SH-SY5Y (cell line): ENCODE measurements at regions not wholly inside any gene's neighbourhood (a gene's known extent, or its start where the extent isn't known, plus 50 kb on each side); places are given as distances from the start of the nearest gene placed in this dataset.

Experiments used
- GATA2 ChIP-seq: IDR thresholded peaks from 2 replicates; pipeline ENCODE4 v1.6.1; 2011; ENCODE audit warnings: mild to moderate bottlenecking, low read depth, low read length
- GATA3 ChIP-seq: IDR thresholded peaks from 2 replicates; pipeline ENCODE4 v1.6.1; 2011; ENCODE audit warnings: low read depth, mild to moderate bottlenecking, low read length, moderate library complexity

GRCh38 chr13:72462726-72463125 is 264.7 kb downstream of the MZT1 start:
- TF ChIP-seq GATA2 = no peak
- no peak for TF ChIP-seq GATA3

- no peak for TF ChIP-seq GATA2
- TF ChIP-seq GATA3 = no peak
Measured at GRCh38 chr13:72462166-72462565, 265.3 kb downstream of the MZT1 start.

- TF ChIP-seq GATA2 = no peak
- TF ChIP-seq GATA3 = no peak
Measured at GRCh38 chr13:72458701-72459100, 268.7 kb downstream of the MZT1 start.

GRCh38 chr13:72457151-72457550 is 270.3 kb downstream of the MZT1 start:
- TF ChIP-seq GATA3 (no peak), GATA2 (no peak)

GRCh38 chr13:72456486-72456885 is 270.9 kb downstream of the MZT1 start:
- TF ChIP-seq GATA3 = no peak
- no peak for TF ChIP-seq GATA2

- no peak for TF ChIP-seq GATA2
- TF ChIP-seq GATA3 = no peak
Measured at GRCh38 chr13:72453161-72453560, 274.3 kb downstream of the MZT1 start.

GRCh38 chr13:72448082-72448481 is 279.3 kb downstream of the MZT1 start:
- TF ChIP-seq GATA2 (no peak), GATA3 (no peak)

GRCh38 chr13:72444999-72445398 is 282.4 kb downstream of the MZT1 start:
- TF ChIP-seq GATA3 (no peak), GATA2 (no peak)

- TF ChIP-seq GATA2 = no peak
- no peak for TF ChIP-seq GATA3
Measured at GRCh38 chr13:72437458-72437857, 290.0 kb downstream of the MZT1 start.

GRCh38 chr13:72435251-72435650 is 292.2 kb downstream of the MZT1 start:
- TF ChIP-seq GATA2 (no peak), GATA3 (no peak)

- no peak for TF ChIP-seq GATA3
- no peak for TF ChIP-seq GATA2
Measured at GRCh38 chr13:72431981-72432682, 295.3 kb downstream of the MZT1 start.

GRCh38 chr13:72430923-72431322 is 296.5 kb downstream of the MZT1 start:
- TF ChIP-seq GATA2 = no peak
- TF ChIP-seq GATA3 = no peak

- TF ChIP-seq GATA3 = no peak
- TF ChIP-seq GATA2 = no peak
Measured at GRCh38 chr13:72427757-72428528, 299.5 kb downstream of the MZT1 start.

GRCh38 chr13:72424059-72424458 is 303.4 kb downstream of the MZT1 start:
- no peak for TF ChIP-seq GATA2
- TF ChIP-seq GATA3 = no peak

GRCh38 chr13:72415817-72416216 is 311.6 kb downstream of the MZT1 start:
- no peak for TF ChIP-seq GATA3
- no peak for TF ChIP-seq GATA2
